IPS-NIHi7 (cell line): ENCODE measurements at regions not wholly inside any gene's neighbourhood (a gene's known extent, or its start where the extent isn't known, plus 50 kb on each side); places are given as distances from the start of the nearest gene placed in this dataset.
A peak's percentile ranks its signal among the peaks of the same experiment; 100 is the strongest.
"Not testable (repeated sequence)": the region's sequence is repeated elsewhere in the genome, so short reads cannot be mapped to it uniquely, and the experiment has no call there.

ENCODE experiments used
- DNase-seq: peaks from one replicate; pipeline ENCODE4 v3.0.0; 2012; ENCODE audit warnings: mixed read lengths; ENCODE audit errors: extremely low spot score

DNA sequence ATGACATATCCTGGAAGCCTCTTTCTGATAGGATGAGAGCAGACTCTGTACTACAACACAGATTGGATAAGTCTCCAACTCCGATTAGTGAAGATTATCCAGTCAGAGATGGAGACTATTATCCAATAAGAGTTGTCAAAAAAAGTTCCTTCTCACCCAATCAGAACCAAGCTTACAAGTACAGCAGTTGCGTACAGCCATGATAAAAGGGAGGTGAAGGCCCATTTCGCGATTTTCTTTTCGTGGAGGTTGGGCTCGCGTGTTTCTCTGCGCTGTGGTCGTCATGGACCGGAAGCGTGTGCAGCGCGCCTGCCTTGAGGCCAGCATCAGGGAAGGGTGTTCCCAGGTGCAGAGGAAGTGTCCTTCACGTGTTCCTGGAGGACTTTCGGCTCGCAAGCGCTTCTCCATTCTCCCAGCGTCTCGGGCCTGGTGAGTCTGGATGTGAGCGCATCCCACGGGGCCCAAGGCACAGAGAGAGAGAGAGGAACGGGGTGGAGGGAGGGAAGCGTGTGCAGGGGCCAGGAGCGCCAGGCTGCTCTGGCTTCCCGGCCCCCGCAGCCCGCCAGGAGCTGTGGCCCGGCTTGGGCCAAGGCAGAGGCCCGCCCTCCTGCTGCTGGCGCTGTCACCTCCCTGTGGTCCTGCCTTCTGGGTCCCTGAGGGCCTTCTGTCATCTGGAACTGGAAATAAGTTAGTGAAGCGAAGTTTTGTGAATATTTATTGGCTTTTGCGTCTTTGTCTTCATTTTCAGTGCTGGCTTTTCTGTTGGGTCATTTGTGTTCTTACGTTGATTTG lies 53.9 kb downstream of the CDRT15L2 start:
- DNase-seq, result not testable (repeated sequence)

DNA sequence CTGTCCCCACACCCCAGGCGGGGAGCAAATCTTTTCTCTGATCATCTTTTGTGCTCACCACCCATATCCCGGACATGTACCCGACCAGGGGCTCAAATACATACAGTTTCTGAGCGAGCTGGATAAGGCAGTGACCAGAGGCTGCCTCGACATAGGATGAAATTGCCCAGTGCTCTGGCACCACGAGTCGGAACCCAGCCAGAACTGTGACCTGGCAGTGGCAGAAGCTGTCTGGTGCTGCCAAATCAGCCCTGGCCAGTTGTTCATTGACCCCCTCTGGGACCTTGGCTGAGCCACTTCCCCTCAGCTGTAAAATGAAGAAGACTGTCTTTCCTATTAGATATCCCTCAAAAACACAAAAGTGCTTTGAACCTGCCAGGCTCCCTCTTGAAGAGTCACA lies 60.6 kb downstream of the CDRT15L2 start:
- not testable (repeated sequence) for DNase-seq

- DNase-seq, result peak; percentile 22
Observed at GRCh38 chr17:20646661-20647272, 67.2 kb downstream of the CDRT15L2 start.

- not testable (repeated sequence) for DNase-seq
Observed at GRCh38 chr17:20649097-20649767, 69.7 kb downstream of the CDRT15L2 start.

GRCh38 chr17:20651022-20651421 lies 71.5 kb downstream of the CDRT15L2 start:
- DNase-seq, result not testable (repeated sequence)

DNA sequence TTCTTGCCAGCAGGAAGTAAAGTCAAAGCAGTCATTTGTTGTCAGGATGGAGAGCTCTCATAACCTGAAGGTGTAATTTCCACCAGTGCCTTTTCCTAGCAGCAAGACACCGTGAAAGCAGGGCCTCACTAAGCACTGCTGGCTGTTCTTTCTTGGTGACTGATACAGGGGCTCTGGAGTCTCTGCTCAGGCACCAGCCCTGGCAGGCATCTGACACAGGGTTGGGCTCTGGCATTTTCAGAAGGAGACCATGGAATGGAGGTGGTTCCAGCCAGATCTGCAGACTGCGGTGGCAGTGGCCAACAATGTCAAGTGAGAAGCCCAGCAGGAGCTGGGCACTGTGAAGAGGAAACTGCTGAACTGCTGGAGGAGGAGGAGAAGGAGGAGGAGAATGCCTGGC lies 72.2 kb downstream of the CDRT15L2 start:
- not testable (repeated sequence) for DNase-seq

- not testable (repeated sequence) for DNase-seq
Observed at GRCh38 chr17:20653391-20653790, 73.9 kb downstream of the CDRT15L2 start.

- not testable (repeated sequence) for DNase-seq
Observed at GRCh38 chr17:20654114-20654513, 74.6 kb downstream of the CDRT15L2 start.

DNA sequence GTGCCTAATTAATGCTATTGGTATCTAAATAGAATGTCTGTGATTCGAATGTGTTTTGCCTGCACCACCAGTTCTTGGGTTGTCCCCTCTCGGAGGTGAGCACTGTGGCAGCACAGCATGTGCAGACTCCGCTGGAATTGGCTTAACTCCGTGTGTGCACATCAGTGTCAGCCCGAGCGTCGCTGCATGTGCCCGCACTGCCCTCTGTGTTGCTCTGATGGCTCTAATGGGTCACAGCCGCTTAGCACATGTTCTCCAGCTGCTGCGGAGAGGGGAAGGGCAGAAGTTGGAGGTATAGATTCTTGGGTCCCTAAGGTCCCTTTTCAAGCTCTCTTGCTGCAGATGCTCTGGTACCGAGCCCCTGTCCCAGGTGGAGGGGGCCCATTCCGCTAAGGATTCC lies 75.1 kb downstream of the CDRT15L2 start:
- not testable (repeated sequence) for DNase-seq

- not testable (repeated sequence) for DNase-seq
Observed at GRCh38 chr17:20665103-20665955, 85.8 kb downstream of the CDRT15L2 start.

DNA sequence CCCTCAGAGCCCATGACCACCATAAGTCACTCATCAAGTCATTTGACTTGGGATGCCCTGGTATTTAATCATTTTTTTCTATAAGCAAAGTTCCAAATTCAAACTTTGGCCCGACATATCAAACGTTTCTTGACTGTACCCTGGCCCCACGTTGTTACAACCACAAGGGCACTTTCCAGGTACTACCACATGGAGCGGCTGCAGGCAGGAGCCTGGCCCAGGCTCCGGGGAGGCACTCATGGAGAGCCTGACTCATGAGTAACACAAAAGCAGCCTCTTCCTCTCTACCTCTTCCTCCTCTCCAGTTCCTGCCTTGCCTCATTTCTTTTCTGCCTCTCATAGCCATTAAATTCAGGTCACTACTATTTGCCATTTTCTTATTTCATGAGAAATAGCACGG lies 87.2 kb downstream of the CDRT15L2 start:
- not testable (repeated sequence) for DNase-seq

DNA sequence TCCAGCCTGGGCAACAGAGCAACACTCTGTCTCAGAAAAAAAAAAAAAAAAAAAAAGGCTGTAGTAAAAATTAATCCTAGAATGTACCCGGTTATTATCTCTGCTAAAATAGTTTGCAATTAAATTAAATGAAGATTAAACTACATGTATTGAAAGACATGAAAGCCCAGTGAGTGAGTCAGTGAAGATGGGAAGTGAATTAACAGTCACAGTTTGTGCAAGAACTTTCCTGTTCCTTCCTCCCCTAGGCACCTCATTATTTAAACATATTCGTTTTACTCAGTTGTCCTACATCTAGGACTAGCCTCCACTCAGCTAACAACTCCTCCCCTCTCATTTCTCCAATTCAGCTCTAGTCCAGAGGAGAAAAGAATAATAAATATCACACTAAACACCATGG lies 88.2 kb downstream of the CDRT15L2 start:
- not testable (repeated sequence) for DNase-seq

GRCh38 chr17:20668316-20668715 lies 88.8 kb downstream of the CDRT15L2 start:
- DNase-seq, result not testable (repeated sequence)

GRCh38 chr17:20668868-20669267 lies 89.3 kb downstream of the CDRT15L2 start:
- not testable (repeated sequence) for DNase-seq

GRCh38 chr17:20670506-20670905 lies 91.0 kb downstream of the CDRT15L2 start:
- not testable (repeated sequence) for DNase-seq

GRCh38 chr17:20674374-20674773 lies 94.8 kb downstream of the CDRT15L2 start:
- not testable (repeated sequence) for DNase-seq

- DNase-seq, result not testable (repeated sequence)
Observed at GRCh38 chr17:20675707-20676106, 96.2 kb downstream of the CDRT15L2 start.

GRCh38 chr17:20676656-20677055 lies 97.1 kb downstream of the CDRT15L2 start:
- not testable (repeated sequence) for DNase-seq

DNA sequence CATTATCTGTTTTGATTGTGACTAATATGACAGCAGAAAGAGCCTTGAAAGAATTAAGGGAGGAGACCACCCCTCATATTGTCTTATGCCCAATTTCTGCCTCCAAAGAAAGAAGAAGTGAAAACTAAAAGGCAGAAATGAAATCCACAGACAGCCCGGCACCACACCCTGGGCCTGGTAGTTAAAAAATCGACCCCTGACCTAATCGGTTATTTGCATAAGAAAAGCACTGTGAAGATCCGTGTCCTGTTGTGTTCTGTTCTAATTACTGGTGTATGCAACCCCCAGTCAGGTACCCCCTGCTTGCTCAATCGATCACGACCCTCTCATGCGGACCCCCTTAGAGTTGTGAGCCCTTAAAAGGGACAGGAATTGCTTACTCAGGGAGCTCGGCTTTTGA lies 97.9 kb downstream of the CDRT15L2 start:
- not testable (repeated sequence) for DNase-seq

- DNase-seq, result not testable (repeated sequence)
Observed at GRCh38 chr17:20678424-20678823, 98.9 kb downstream of the CDRT15L2 start.
